ENCODE measurements at regions not wholly inside any gene's neighbourhood (a gene's known extent, or its start where the extent isn't known, plus 50 kb on each side); places are given as distances from the start of the nearest gene placed in this dataset.

- intact Hi-C loops (cut with DNase I) = no loop called here
- Histone ChIP-seq H3K27me3 (no peaks in the 10 kb centered on the region), H3K4me1 (peaks cover 11% of the 10 kb centered on the region), H3K36me3 (no peaks in the 10 kb centered on the region), H3K4me3 (no peak overlapping the region), H3K27ac (no peak overlapping the region), H3K9me3 (peaks cover 3% of the 10 kb centered on the region)
- DNase-seq (ENCODE audit: extremely low spot score in 2 of 2) = no peak
- TF ChIP-seq POLR2A (IDR thresholded peaks at IDR 0.05) (no peak), POLR2AphosphoS5 (IDR thresholded peaks at IDR 0.05; ENCODE audit: insufficient read depth in 1 of 2, low read depth in 1 of 2) (no peak)
- TF ChIP-seq, protein P1, sequence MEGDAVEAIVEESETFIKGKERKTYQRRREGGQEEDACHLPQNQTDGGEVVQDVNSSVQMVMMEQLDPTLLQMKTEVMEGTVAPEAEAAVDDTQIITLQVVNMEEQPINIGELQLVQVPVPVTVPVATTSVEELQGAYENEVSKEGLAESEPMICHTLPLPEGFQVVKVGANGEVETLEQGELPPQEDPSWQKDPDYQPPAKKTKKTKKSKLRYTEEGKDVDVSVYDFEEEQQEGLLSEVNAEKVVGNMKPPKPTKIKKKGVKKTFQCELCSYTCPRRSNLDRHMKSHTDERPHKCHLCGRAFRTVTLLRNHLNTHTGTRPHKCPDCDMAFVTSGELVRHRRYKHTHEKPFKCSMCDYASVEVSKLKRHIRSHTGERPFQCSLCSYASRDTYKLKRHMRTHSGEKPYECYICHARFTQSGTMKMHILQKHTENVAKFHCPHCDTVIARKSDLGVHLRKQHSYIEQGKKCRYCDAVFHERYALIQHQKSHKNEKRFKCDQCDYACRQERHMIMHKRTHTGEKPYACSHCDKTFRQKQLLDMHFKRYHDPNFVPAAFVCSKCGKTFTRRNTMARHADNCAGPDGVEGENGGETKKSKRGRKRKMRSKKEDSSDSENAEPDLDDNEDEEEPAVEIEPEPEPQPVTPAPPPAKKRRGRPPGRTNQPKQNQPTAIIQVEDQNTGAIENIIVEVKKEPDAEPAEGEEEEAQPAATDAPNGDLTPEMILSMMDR (IDR thresholded peaks at IDR 0.05) = no peak
These were observed 90.5 kb upstream of the ZNF469 start for GRCh38 chr16:88292007-88292970.

DNA sequence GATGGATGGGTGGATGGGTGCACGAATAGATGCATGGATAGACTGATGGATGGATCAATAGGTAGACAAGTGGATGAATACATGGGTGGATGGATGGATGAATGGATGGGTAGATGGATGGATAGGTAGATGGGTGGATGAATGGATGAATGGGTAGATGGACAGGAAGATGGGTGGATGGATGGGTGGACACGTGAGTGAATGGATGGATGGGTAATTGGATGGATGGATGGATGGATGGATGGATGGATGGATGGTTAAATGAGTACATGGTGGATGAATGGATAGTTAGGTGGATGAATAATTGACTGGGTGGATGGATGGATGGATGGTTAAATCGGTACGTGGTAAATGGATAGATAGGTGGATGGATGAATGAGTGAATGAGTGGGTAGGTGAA lies 89.7 kb upstream of the ZNF469 start:
- no peak for DNase-seq (ENCODE audit: extremely low spot score in 2 of 2)
- Histone ChIP-seq H3K27me3 (no peaks in the 10 kb centered on the region), H3K27ac (no peak overlapping the region), H3K9me3 (no peaks in the 10 kb centered on the region), H3K4me3 (no peak overlapping the region), H3K36me3 (no peaks in the 10 kb centered on the region), H3K4me1 (peaks cover 19% of the 10 kb centered on the region)
- no peak for TF ChIP-seq POLR2AphosphoS5 (IDR thresholded peaks at IDR 0.05; ENCODE audit: insufficient read depth in 1 of 2, low read depth in 1 of 2)
- TF ChIP-seq POLR2A (IDR thresholded peaks at IDR 0.05) = no peak
- TF ChIP-seq, protein P1 (IDR thresholded peaks at IDR 0.05) = no peak
- intact Hi-C loops (cut with DNase I) = no loop called here

DNA sequence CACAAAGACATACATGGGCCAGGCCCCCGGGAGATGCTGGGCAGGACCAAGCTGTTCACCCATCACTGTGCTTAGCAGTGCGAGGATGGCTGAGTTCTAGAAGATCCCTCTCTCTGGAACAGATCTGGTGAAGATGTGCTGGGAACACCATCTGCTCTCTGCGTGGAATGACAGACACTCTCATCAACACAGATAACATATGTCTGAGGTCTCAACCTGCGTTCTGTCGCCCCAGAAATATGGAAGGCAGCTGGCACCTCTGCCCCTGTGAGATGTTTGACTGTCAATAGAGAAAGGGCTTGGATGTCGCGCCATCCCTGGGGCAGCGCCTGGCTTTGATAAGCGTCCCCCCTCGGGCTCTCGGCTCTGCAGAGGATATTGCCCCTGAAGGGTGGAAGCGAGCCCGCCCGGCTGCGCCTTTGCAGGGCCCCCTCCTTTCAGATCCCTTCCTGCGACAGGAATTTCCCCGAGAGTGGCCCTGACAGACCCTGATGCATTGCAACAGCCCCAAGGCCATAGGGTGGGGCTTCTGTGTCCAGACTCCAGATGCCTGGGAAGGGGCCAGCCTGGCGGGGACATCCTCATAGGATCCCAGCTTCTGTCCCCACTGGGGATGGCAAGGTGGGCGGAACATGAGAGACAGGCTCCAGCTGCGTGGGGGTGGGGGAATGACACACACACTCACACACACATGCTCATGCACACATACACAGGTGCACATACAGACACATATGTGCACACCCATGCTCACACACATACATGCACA lies 86.9 kb upstream of the ZNF469 start:
- H3K4me1 ChIP-seq = peaks cover 24% of the 10 kb centered on the region
- intact Hi-C loops (cut with DNase I) = no loop called here
- DNase-seq (ENCODE audit: extremely low spot score in 2 of 2) = no peak
- no peak overlapping the region for H3K4me3 ChIP-seq
- H3K36me3 ChIP-seq = no peaks in the 10 kb centered on the region
- H3K27me3 ChIP-seq = no peaks in the 10 kb centered on the region
- H3K27ac ChIP-seq = no peak overlapping the region
- H3K9me3 ChIP-seq = no peaks in the 10 kb centered on the region
- TF ChIP-seq POLR2A (IDR thresholded peaks at IDR 0.05) (no peak), POLR2AphosphoS5 (IDR thresholded peaks at IDR 0.05; ENCODE audit: insufficient read depth in 1 of 2, low read depth in 1 of 2) (no peak)
- TF ChIP-seq, protein P1 (IDR thresholded peaks at IDR 0.05) = no peak

DNA sequence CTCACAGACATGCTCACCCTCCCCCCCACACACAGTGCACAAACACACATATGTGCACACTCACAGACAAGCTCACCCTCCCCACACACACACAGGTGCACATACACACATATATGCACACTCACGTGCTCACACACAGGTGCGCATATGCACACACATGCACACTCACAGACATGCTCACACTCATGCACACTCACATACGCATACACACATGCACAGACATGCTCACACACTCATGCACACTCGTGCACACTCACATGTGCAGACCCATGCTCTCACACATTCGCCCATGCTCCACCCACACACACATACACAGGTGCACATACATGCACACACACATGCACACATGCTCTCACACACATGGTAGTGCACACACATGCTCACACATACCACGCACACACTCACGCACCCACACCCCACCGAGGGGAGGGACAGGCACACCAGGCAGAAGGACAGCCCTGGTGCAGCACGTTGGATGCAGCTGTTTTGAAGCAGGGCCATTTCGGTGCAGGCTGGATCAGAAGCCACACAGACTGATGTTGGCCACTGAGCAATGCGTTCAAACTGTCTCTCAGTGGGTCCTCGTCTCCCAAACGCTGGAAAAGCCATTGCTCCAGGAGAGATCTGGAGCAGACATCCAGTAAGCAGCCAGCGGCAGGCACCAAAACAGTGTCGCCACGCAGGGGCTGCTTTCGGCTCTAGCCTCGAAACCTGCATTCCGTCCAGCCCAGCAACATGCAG lies 86.2 kb upstream of the ZNF469 start:
- H3K36me3 ChIP-seq = no peaks in the 10 kb centered on the region
- no peak overlapping the region for H3K4me3 ChIP-seq
- TF ChIP-seq POLR2AphosphoS5 (IDR thresholded peaks at IDR 0.05; ENCODE audit: insufficient read depth in 1 of 2, low read depth in 1 of 2) = no peak
- TF ChIP-seq, protein P1 (IDR thresholded peaks at IDR 0.05) = no peak
- TF ChIP-seq POLR2A (IDR thresholded peaks at IDR 0.05) = no peak
- no peak for DNase-seq (ENCODE audit: extremely low spot score in 2 of 2)
- no peaks in the 10 kb centered on the region for H3K9me3 ChIP-seq
- no peaks in the 10 kb centered on the region for H3K27me3 ChIP-seq
- intact Hi-C loops (cut with DNase I) = no loop called here
- peaks cover 27% of the 10 kb centered on the region for H3K4me1 ChIP-seq
- no peak overlapping the region for H3K27ac ChIP-seq

All from vagina (tissue), 2 donors.